LNCAP (cell line): ENCODE measurements at regions not wholly inside any gene's neighbourhood (a gene's known extent, or its start where the extent isn't known, plus 50 kb on each side); places are given as distances from the start of the nearest gene placed in this dataset.

Experiments used
- CTCF ChIP-seq: fragments of 450-650 bp; IDR thresholded peaks from 2 replicates; pipeline ENCODE4 v1.5.1; 2017; ENCODE audit warnings: mild to moderate bottlenecking

GRCh38 chr21:43270800-43271301, 102.0 kb downstream of the CRYAA start:
- TF ChIP-seq CTCF = no peak

- TF ChIP-seq CTCF = no peak
Observed at GRCh38 chr21:43269957-43270705, 101.3 kb downstream of the CRYAA start.

- TF ChIP-seq CTCF = peak; percentile 23; the same call in 1 of the 2 replicates
Observed at GRCh38 chr21:43269440-43269839, 100.6 kb downstream of the CRYAA start.

GRCh38 chr21:43268804-43269186, 100.0 kb downstream of the CRYAA start:
- no peak for TF ChIP-seq CTCF

DNA sequence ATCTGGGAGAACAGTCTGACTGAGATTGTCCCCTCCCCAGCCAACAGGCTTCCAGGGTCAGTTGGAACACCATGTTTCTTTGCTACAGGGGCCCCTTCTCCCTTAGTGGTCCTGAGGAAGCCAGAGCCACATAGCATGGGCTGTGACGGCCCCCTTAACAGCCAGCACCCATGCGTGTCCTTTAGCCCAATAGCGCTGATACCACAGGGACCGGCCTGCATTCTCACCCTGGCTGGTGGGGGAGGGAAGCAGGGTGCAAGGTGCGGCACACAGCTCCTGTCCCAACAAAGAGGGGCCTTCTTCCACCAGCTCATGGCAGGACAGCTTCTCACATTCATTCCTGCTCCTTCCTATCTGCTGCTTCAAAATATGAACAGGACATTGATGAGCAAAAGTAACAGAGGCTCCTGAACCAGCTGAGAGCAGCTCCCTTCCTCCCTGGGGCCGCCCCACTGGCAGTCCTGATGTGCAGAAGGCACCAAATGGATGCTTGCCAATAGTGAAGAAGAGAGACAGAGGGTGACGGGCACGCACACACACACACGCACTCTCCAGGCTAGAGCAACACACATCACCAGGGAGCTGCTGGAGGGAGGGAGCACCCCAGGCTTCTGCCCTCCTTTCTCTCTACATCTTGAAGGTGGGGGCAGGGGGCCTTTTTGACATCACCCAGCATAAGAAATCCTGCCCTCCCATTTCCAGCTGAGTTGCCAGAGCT, 99.4 kb downstream of the CRYAA start:
- TF ChIP-seq CTCF = no peak

- TF ChIP-seq CTCF = no peak
Observed at GRCh38 chr21:43267391-43268085, 98.7 kb downstream of the CRYAA start.

DNA sequence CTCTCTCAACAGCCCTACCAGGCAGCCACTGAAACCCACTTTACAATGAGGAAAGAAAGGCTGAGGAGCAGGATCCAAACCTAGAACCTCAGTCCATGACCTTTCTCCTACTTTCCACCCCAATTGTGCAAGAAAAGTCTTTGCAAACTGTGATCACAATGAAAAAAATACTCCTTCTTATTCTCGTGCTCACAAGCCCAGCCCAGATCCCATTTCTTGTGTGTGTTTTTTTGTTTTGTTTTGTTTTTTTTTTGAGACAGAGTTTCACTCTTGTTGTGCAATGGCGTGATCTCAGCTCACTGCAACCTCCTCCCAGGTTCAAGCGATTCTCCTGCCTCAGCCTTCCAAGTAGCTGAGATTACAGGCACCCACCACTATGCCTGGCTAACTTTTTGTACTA, 97.7 kb downstream of the CRYAA start:
- TF ChIP-seq CTCF = no peak
